Keratinocyte (primary cell): ENCODE measurements at regions not wholly inside any gene's neighbourhood (a gene's known extent, or its start where the extent isn't known, plus 50 kb on each side); places are given as distances from the start of the nearest gene placed in this dataset.

Source experiments
- DNase-seq: peaks from one replicate; pipeline ENCODE4 v3.0.0-alpha.2; 2011; ENCODE audit warnings: low read depth, missing footprints, low spot score
- FAIRE-seq: peaks from 2 replicates; lab custom pipeline; 2011; peaks lifted over from hg19 to GRCh38; lab: Jason Lieb, UNC
- H2AFZ ChIP-seq: 2 replicates; pipeline ENCODE4 v1.6.0; 2012; ENCODE audit warnings: low read length, control low read depth, inconsistent platforms; ENCODE audit not compliant: control insufficient read depth
- H3K27ac ChIP-seq: 2 replicates; pipeline ENCODE4 v1.5.1; 2011; ENCODE audit warnings: low read length; ENCODE audit not compliant: control insufficient read depth, insufficient read depth
- H3K27me3 ChIP-seq: 3 replicates; pipeline ENCODE4 v1.6.0; 2011; ENCODE audit warnings: low read length; ENCODE audit not compliant: control insufficient read depth, insufficient read depth; ENCODE audit errors: extremely low read depth
- H3K36me3 ChIP-seq, 2 experiments: 2 replicates in 1 of 2; 3 replicates in 1 of 2; pipeline ENCODE4 v1.5.1; 2011; ENCODE audit warnings: low read length in 2 of 2, mild to moderate bottlenecking in 1 of 2; ENCODE audit not compliant: control insufficient read depth in 2 of 2, insufficient read depth in 2 of 2; ENCODE audit errors: extremely low read depth in 1 of 2
- H3K4me1 ChIP-seq: 3 replicates; pipeline ENCODE4 v1.5.1; 2011; ENCODE audit warnings: low read length; ENCODE audit not compliant: control insufficient read depth, insufficient read depth; ENCODE audit errors: extremely low read depth
- H3K4me2 ChIP-seq: 3 replicates; pipeline ENCODE4 v1.6.0; 2011; ENCODE audit warnings: low read depth, low read length; ENCODE audit not compliant: control insufficient read depth, insufficient read depth; ENCODE audit errors: extremely low read depth
- H3K4me3 ChIP-seq, 3 experiments: fragments of 200-600 bp in 1 of 3; sonication (generic) in 1 of 3; 2 replicates in 2 of 3; 3 replicates in 1 of 3; pipeline ENCODE4 v1.5.1; 2011 to 2016; ENCODE audit warnings: low read length in 3 of 3, mild to moderate bottlenecking in 3 of 3, control low read depth in 2 of 3, inconsistent platforms in 1 of 3, low read depth in 1 of 3, mixed read lengths in 1 of 3, mixed run types in 1 of 3, moderate library complexity in 1 of 3; ENCODE audit not compliant: control insufficient read depth in 2 of 3, insufficient read depth in 2 of 3; ENCODE audit errors: extremely low read depth in 1 of 3
- H3K79me2 ChIP-seq: 2 replicates; pipeline ENCODE4 v1.6.0; 2012; ENCODE audit warnings: low read length; ENCODE audit not compliant: control insufficient read depth, insufficient read depth
- H3K9ac ChIP-seq: 3 replicates; pipeline ENCODE4 v1.6.0; 2011; ENCODE audit warnings: low read length; ENCODE audit not compliant: control insufficient read depth, insufficient read depth; ENCODE audit errors: extremely low read depth
- H3K9me1 ChIP-seq: 3 replicates; pipeline ENCODE4 v1.6.0; 2011; ENCODE audit warnings: low read length; ENCODE audit not compliant: control insufficient read depth, insufficient read depth; ENCODE audit errors: extremely low read depth
- H3K9me3 ChIP-seq: 2 replicates; pipeline ENCODE4 v1.5.1; 2012; ENCODE audit warnings: low read depth, low read length; ENCODE audit not compliant: control insufficient read depth
- H4K20me1 ChIP-seq: 3 replicates; pipeline ENCODE4 v1.6.0; 2011; ENCODE audit warnings: low read length; ENCODE audit not compliant: control insufficient read depth, insufficient read depth; ENCODE audit errors: extremely low read depth
- EZH2 ChIP-seq: IDR thresholded peaks from one replicate; pipeline ENCODE4 v1.6.1; 2012; ENCODE audit warnings: inconsistent platforms, mild to moderate bottlenecking, low read length, moderate library complexity
- dilution Hi-C: fragments of 300-500 bp; cut with MboI; formaldehyde crosslinking; loops from one replicate; pipeline ENCODE4 v1.7.0; 2020; ENCODE audit warnings: low sequenced_read_pairs; ENCODE audit not compliant: extremely low pct_ligation_motif_present
- TF ChIP-seq, protein P1 (sequence below), 3 experiments: IDR thresholded peaks in 1 of 3; conservative IDR thresholded peaks in 1 of 3; optimal IDR thresholded peaks in 1 of 3; 2 replicates in 2 of 3; 3 replicates in 1 of 3; pipeline versions ENCODE3 to v1.5.1; 2011; ENCODE audit warnings: low read length in 3 of 3, mild to moderate bottlenecking in 3 of 3, moderate library complexity in 2 of 3, control low read depth in 1 of 3, inconsistent platforms in 1 of 3; ENCODE audit not compliant: insufficient read depth in 2 of 3; ENCODE audit errors: extremely low read depth in 1 of 3

DNA sequence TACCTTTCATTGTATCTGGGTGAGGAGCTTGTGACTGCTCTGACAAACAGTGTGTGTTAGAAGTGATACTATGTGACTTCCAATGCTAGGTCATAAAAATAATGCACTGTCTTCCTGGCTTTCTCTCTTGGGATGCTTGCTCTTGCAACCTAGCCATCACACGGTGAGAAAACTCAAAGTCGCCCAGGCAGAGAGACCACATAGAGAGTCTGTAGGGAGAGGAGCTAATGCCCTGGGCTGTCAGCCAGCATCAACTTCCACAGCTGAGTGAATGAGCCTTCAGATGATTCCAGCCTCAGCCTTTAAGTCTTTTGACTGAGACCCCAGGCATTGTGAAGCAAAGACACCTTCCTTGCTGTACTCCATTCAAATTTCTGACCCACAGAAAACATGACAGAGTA, 220.6 kb upstream of the SGO1 start:
- H3K79me2 ChIP-seq, result no peaks in the 10 kb centered on the region
- no peaks in the 10 kb centered on the region for H3K36me3 ChIP-seq
- dilution Hi-C loops, result no loop called here
- no peaks in the 10 kb centered on the region for H3K9me1 ChIP-seq
- no peak overlapping the region for H3K9ac ChIP-seq
- H3K4me1 ChIP-seq, result no peaks in the 10 kb centered on the region
- H3K9me3 ChIP-seq, result no peaks in the 10 kb centered on the region
- H3K4me3 ChIP-seq, result no peak overlapping the region
- H3K27ac ChIP-seq, result no peak overlapping the region
- H3K4me2 ChIP-seq, result no peak overlapping the region
- H2AFZ ChIP-seq, result no peak overlapping the region
- no peaks in the 10 kb centered on the region for H3K27me3 ChIP-seq
- no peaks in the 10 kb centered on the region for H4K20me1 ChIP-seq
- TF ChIP-seq, protein P1, sequence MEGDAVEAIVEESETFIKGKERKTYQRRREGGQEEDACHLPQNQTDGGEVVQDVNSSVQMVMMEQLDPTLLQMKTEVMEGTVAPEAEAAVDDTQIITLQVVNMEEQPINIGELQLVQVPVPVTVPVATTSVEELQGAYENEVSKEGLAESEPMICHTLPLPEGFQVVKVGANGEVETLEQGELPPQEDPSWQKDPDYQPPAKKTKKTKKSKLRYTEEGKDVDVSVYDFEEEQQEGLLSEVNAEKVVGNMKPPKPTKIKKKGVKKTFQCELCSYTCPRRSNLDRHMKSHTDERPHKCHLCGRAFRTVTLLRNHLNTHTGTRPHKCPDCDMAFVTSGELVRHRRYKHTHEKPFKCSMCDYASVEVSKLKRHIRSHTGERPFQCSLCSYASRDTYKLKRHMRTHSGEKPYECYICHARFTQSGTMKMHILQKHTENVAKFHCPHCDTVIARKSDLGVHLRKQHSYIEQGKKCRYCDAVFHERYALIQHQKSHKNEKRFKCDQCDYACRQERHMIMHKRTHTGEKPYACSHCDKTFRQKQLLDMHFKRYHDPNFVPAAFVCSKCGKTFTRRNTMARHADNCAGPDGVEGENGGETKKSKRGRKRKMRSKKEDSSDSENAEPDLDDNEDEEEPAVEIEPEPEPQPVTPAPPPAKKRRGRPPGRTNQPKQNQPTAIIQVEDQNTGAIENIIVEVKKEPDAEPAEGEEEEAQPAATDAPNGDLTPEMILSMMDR (optimal IDR thresholded peaks at IDR 0.05 in 1 of 3, IDR thresholded peaks at IDR 0.05 in 1 of 3, conservative IDR thresholded peaks at IDR 0.05 in 1 of 3; ENCODE audit: extremely low read depth in 1 of 3, insufficient read depth in 2 of 3, low read length in 3 of 3), result no peak
- TF ChIP-seq EZH2, result no peak
- FAIRE-seq (no peak), DNase-seq (no peak)

DNA sequence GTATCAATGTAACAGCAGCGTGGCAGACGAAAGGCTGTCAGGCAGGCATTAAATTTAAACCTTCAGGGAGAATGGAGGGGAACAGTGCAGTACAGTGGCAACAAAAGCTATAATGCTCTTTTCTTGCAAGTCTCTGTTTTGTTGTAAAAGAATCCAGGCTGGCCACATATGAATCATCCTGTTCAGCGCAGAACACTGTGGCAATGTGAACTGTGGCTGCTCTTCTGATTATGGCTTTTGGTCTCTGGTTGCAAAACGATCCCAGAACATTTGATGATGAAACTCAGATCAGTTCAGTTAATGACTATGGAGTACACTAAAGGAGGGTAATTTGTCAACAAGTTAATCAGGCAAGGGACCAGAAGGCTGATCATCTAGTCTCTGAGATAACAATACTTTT, 219.7 kb upstream of the SGO1 start:
- H3K79me2 ChIP-seq, result no peaks in the 10 kb centered on the region
- no peaks in the 10 kb centered on the region for H4K20me1 ChIP-seq
- H3K9me1 ChIP-seq, result no peaks in the 10 kb centered on the region
- no peak overlapping the region for H3K4me2 ChIP-seq
- no peaks in the 10 kb centered on the region for H3K4me1 ChIP-seq
- DNase-seq (no peak), FAIRE-seq (no peak)
- H3K27me3 ChIP-seq, result no peaks in the 10 kb centered on the region
- dilution Hi-C loops, result no loop called here
- H3K36me3 ChIP-seq, result no peaks in the 10 kb centered on the region
- H2AFZ ChIP-seq, result no peak overlapping the region
- no peak overlapping the region for H3K9ac ChIP-seq
- TF ChIP-seq, protein P1 (optimal IDR thresholded peaks at IDR 0.05 in 1 of 3, IDR thresholded peaks at IDR 0.05 in 1 of 3, conservative IDR thresholded peaks at IDR 0.05 in 1 of 3; ENCODE audit: extremely low read depth in 1 of 3, insufficient read depth in 2 of 3, low read length in 3 of 3), result no peak
- TF ChIP-seq EZH2, result no peak
- no peak overlapping the region for H3K4me3 ChIP-seq
- no peak overlapping the region for H3K27ac ChIP-seq
- no peaks in the 10 kb centered on the region for H3K9me3 ChIP-seq
